ENCODE measurements at regions not wholly inside any gene's neighbourhood (a gene's known extent, or its start where the extent isn't known, plus 50 kb on each side); places are given as distances from the start of the nearest gene placed in this dataset.

- TF ChIP-seq POLR2A (IDR thresholded peaks at IDR 0.05) (no peak), CTCF (IDR thresholded peaks at IDR 0.05) (no peak)
These were observed 1224.4 kb downstream of the REEP3 start for GRCh38 chr10:64745565-64745964.

All from body of pancreas (tissue), 4 donors.